Nucleus accumbens (tissue), 56 donors: ENCODE measurements at regions not wholly inside any gene's neighbourhood (a gene's known extent, or its start where the extent isn't known, plus 50 kb on each side); places are given as distances from the start of the nearest gene placed in this dataset.
A peak's percentile ranks its signal among the peaks of the same experiment; 100 is the strongest.
"Not testable (repeated sequence)": the region's sequence is repeated elsewhere in the genome, so short reads cannot be mapped to it uniquely, and the experiment has no call there.

Source experiments
- DNase-seq, 56 donors: peaks; one replicate each; lab custom pipeline; 2025; lab: John Stamatoyannopoulos, UW

DNA sequence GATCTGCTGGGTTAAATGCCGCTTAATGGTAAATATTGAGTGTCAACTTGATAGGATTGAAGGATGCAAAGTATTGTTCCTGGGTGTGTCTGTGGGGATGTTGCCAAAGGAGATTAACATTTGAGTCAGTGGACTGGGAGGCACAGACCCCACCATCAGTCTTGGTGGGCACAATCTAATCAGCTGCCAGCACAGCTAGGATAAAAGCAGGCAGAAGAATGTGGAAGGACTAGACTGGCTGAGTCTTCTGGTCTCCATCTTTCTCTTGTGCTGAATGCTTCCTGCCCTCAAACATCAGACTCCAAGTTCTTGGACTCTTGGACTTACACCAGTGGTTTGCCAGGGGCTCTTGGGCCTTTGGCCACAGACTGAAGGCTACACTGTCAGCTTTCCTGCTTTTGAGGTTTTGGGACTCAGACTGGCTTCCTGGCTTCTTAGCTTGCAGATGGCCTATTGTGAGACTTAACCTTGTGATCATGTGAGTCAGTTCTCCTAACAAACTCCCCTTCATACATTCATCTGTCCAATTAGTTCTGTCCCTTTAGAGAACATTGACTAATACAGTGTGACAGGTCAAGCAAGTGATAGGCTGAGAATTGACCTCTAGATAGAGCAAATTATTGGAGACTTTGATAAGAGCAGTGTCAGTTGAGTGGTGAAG is 332.5 kb downstream of the DLEU7 start:
- not testable (repeated sequence) for DNase-seq

DNA sequence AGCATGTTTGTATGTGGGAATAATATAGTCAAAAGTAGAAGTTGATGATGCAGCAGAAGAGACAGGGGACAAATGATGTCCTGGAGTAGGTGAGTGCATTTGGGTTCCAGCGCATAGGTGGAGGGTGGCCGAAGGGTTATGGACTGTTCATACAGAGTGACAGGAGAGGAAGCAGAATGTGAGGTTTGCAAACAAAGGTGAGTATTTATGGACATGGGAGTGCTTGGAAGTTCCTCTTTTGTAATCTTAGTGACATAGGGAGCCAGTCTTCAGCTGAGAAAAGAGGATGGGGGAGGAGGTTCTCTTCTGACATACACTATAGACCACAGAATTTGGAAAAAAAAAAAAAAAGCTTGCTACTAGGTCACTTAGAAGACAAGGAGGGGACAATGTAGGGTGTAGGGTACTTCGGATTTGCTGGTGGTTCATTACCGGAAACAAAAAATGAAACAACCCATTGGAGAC is 331.6 kb downstream of the DLEU7 start:
- no peak for DNase-seq

DNA sequence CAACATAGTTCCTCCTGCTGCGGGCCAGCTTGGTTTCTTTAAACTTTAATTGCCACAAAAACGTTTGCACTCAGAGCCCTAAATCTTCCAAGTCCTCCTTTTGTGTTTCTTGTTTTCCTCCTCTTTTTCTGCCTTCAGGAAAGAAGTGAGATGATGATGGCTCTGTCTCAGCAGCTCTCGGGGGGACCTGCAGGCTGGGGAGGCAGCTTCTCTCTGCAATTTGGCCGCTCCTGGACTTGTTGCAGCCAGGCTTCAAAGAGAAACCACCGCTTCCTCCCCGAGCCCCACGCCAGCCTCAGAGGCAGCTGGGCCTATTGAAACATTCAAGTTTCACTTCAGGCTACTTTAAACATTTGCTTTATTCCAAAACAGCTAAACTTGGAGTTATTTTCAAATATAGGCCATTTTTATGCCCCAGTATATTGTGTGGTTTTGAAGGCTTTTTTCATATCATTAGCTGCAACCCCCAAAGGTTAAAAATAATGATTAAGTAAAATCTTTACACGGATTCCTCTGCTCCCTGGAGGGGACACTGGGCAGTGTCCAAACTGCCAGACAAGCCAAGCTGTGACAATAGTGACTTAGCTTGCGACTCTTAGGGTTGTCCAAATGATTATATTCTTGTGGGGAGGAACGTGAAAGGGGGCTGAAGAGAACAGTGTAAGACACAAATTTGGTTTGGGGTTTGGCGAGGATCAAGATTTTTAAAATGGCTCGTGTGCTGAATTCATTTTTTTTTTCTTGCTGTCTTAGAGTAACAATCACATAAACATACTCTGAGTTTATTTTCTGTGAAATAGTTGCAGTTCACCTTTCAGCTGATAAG is 330.8 kb downstream of the DLEU7 start:
- DNase-seq, result peak in 33 of 56 donors; percentile 4 to 67 (median 34)

DNA sequence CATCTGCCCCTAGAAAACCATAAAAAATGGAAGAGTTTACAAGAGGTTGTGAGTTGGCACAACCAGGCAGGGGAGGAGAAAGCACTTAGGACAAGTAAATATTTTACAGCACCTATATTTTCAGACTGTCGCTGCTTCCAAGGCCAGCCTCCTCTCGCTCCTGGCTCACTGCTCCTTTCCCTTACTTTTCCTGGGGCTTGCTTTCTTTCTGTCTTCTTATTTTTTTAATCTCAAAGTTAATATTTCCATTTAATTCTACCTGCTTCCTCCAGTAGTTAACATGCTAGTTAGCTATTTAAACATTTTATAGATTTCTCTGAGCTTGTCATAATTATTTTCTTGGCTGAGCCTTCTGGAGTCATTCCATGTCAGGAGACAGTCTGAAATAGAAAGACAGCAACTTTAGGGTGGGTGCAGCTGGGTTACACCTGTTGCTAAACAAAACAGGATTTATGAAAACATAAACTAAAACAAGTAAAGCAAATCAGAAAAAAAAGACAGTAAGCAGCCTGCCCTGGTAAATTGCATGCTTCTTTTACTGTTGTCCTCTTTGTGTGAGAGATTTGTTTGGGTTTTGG is 330.1 kb downstream of the DLEU7 start:
- no peak for DNase-seq

DNA sequence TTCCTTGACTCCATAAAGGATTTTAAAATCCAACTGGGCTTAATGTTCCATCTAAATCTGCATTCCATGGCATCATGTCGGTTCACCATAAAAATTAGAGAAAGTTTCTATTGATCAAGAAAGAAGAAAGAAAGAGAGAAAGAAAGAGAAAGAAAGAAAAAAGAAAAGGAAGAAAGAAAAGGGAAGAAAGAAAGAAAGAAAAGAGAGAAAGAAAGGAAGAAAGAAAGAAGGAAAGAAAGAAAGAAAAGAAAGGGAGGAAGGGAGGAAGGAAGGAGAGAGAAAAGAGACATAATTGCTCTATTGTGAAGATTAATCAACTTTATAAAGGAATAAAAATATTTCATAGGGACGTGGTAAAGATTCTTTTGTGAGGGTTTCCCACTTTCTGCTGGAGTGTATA is 329.2 kb downstream of the DLEU7 start:
- DNase-seq, result no peak

DNA sequence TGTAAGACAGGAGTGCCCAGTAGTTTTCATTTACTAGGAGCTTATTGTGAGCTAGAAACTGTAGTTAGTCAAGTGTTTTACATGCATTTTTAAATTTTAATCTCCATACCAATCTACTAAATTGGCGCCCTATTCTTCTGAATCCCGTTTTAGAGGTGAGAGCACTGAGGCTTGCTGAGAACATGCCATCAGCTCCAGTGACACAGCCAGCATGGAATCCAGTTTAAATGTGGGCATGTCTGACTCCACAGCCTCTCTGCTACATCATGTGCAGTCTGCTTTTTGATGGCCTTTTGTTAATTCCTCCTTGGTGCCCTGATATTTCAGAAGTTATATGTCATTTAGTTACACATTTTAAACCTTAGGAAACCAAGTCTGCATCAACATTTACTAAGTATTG is 325.4 kb downstream of the DLEU7 start:
- DNase-seq, result no peak

DNA sequence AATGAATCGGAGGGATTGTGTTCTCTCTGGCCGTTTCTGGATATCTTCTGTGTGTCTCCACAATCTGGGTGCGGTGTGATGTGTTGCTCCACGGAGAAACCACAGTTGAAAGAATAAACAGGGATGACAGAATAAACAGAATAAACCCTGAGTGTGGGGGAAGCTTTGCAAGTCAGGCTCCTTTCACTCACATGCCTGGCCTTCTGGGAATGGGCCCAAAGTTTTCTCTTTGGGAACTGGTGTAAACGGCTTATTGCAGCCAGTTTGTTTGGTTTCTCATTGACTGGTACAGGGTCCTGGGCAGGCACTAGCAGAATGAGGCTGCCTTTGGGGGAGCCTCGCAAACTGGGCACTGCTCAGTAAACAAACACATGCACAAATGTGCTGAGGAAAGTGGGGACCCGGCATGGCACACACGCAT is 324.7 kb downstream of the DLEU7 start:
- DNase-seq, result peak in 34 of 56 donors; percentile 11 to 67 (median 39)

DNA sequence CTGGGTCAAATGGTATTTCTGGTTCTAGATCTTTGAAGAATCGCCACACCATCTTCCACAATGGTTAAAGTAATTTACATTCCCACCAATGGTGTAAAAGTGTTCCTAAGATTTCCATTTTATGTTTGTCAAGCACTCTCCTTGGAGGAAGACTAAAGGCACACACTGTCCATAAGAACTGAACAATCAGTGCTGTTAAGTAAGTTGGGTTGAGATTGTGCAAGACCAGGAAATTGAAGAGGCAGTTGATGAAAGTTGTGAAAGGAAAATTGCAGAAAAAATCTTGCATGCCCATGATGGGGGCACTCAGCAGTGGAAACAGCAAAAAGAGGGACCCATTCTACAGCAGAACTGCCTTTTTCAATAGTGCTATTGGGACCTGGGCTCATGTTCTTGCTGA is 323.6 kb downstream of the DLEU7 start:
- DNase-seq, result no peak

DNA sequence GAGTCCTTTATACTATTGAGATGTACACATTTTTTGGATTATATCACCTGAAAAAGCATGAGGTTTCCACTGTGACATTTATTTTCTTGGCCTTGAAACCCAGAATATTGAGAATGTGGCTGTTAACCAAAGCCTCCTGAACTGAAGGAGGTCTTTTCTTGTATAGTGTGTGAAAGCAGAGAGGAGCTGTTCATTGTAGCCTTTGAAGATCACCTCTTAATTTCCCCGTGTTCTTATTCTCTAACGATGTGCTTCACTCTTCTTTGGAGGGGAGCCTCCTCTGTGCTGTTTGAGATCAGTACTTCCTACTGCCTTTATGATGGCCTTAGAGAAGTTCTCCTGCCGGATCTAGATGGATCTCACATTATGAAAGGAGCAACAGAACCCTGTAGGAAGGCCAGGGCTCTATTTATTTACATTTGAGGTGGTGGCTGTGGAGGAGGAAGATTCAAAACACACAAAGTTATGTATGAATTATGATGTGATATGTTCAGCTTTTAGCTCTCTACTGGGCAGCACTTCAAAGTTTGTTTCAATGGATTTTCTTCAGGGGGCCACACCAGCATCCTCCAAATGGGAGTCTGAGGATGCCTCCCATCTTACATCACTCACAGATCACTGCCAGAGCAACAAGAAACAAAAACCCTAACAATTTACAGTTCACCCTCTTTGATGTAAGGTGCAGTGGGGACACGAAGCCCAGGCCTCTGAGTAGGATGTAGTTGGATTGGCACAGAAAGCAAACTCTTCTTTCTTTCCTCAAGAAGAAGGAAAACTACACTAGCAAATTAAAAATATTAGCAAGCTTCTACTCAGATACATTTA is 322.3 kb downstream of the DLEU7 start:
- DNase-seq, result no peak

DNA sequence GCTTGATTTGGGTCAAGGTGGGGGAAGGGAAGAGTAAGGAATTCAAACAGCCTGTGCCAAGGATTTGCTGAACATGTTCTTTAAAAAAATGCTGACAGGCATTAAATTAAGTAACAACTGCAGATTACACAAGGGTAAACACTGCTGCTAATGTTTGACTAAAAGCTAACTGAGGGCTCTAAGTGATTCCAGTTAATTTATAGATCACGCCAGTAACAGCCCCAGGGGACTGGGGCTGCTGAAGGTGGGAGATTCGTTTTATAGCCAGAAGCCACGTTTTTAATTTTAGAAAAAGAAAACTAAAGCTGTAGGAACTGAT is 321.7 kb downstream of the DLEU7 start:
- no peak for DNase-seq

DNA sequence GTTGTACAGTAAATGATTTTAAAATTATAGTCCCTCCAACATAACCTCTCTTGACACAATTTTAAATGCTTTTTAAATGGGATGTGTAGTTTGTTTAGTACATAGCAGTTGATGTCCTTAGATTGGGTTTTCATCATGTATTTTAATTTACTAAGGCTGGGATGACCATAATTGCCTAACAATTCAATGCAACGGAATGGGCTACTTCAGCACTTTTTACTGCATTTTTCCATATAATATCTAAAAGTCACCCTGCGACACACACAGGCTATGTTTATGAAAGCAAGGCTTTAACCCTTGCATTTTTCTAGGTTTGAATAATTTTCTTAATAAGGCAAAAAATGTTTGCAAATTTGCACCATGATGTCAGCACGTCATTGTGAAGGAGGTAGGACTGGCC is 321.0 kb downstream of the DLEU7 start:
- no peak for DNase-seq

DNA sequence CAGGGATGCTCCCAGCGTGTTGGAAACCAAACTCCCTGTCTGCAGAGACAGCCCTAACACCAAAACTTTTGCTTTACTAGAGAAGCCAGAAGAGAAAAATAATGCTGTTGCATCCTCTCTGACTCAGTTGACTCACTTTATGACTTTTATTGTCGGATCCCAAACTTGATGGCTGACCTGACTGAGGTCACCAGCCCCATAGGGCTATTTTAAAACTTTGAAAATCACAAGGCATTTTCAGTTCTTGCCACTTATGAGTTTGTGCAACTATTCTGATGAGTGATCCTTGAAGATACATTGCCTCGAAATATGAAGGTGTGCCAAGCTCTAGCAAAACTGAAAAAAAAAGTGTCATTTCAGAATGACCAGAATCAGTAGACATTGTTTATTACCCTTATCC is 320.2 kb downstream of the DLEU7 start:
- no peak for DNase-seq

DNA sequence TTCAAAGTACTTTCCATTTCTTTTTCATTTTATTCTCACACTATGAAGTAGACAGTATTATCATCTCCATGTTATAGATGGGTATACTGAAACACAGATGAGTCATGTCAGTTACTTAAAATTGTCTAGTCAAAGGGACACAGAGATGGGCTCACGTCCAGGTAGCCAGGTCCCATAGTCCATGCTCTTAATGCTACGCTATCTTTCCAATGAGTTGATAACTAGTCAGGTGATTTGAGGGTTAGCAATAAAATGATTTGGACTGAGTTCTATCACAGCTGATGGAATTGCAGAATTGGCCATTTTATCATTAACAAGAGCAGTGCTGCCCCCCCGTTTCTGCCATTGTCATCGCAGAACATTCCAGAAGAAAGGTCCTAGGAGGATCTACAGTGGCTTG is 318.9 kb downstream of the DLEU7 start:
- DNase-seq, result no peak

DNA sequence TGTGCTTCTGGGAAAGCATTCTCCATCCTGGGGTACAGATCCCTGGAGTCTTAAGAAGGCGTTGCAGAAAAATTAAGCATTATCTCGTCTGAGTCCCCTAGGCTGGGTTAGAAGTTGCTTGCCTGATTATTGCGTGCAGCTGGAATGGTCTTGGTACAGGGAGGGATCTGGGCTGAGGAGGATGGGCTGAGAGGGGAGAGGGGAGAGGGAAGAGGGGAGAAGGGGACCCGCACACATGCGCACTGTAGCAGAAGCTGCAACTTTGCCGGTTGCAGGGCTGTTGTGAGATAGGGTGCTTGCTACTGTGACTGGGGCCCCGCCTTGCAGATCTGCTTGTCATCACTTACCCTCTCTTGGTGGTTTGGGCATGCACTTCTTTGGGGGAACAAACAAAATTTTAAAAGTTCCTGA is 316.8 kb downstream of the DLEU7 start:
- no peak for DNase-seq

DNA sequence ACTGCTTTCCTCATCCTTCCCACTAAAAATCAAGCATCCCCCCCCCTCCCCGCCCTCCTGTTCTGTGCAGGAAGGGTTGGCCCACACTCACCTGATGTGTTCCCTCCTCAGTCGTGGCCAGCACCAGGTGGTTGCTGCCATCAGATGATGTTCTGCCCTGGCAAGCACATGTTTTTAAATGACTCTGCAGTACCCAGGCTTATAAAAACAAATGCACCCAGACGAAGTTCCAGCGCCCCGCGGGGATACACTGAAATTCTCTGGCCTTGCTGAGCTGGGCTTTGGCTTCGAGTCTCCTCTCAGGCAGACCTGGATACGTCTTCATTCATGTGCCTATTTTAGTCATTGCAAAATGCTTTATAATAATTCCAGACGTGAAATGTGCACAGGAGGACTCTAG is 316.3 kb downstream of the DLEU7 start:
- peak in 1 of 56 donors; percentile 11 for DNase-seq

DNA sequence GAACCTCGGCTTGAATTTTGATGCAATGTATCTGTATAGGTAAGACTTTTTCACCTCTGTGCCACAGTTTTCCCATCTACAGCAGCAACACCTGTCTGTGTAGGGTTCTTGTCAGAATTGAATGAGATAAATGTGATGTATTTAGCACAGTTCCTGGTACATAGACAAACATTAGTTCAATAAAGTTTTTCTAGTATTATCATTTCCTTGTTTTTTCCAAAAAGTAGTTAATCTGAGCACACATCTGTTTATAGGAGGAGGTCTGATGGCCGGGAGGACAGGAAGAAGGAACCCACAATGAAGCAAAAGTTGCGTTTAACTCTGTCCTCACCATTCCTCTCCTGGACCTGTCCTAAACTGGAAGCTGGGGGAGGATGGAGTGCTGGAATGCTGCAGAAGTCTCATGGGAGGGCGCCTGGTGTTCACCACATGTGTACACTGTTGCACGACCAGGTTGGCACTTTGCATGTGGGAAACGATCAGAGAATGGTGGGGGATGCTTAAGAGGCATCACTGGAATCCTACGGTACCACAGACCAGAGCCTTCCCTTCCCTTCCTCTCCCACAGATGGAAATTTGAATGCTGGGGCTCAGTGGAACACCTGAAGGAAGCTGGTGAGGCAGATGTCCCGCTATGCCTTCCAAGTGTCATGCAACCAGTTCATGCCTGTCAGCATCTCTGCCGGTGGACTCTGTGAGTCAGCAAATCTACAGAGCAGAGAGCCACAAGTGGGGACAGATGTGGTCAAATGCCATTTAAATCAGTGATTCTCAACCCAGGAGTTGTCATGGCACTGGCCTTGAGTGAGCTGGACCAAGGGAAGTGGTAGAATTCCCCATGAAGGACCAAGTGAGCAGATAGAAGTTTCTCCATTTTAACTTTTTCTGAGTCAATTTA is 315.6 kb downstream of the DLEU7 start:
- DNase-seq, result peak in 1 of 56 donors; percentile 6

DNA sequence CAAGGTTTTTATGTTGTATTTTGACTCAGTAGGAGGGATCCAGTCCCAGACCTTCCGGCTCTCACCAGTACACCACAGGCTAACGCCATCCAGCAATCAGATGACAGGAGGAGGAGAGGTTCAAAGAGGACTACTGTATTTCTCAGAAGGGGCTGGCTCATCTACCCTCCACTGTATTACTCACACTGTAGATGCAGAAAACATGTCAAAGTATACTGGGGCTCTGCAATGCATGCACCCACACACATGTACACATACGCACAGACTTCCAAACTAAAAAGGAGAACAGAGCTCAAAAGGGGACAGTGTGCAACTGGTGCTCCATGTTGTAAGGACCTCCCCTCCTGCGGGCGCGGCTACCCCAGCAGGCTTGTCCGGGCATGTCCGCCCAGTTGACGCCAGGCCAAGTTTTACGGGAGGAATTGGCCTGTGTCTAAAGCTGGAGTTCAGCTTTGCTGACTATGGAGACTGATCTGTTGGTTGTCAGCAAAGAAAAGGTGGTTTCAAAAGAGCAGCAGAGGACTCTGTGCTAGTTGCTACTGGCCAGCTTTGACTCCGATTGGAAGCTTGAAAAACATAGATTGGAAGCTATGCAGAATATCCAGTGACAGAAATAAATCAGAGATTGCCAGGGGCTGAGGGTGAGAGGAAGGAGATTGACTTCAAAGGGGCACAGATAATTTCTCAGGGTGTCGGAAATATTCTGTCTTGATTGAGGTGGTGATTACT is 314.2 kb downstream of the DLEU7 start:
- peak in 49 of 56 donors; percentile 5 to 75 (median 50) for DNase-seq

DNA sequence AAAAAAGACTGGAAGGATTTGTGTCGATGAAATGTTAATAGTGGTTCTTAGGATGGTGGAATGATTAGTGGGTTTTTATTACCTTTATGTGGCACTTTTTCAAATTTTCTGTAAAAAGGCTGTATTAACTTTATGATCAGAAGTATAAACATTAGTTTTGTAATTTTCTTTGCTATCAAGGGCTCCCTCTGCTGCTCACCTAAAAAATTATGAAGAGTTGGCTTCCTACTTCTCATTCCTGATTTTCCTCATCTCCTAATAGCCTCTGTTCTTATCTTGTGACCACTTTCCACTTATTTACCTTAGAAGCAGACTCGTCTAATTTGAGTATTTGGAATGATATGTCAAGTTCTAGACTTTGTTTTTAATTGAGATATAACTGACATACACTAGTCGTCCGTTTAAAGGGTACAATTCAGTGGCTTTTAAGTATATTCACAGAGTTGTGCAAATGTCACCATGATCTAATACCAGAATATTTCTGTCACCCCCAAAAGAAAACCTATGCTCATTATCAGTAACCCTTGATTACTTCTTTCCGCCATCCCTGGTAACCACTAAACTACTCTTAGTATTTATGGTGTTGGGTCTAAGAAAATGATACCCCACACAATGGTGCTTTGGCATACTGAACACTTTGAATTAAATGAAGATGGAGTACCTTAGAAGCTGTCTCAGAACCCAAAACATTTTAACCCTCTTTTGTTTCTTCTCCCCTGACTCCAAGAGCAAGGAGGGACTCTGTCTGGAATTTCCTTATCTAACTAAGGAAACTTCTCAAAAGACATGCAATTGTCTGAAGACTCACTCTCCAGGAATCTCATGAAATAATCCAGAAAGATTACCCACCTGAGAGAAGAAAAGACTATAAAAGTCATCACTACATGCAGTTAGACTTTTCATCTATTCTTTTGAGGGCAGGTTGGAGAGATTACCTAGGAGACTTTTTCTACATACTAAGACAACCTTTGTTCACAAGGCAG is 311.3 kb downstream of the DLEU7 start:
- no peak for DNase-seq
